Kidney (tissue), 13 donors: ENCODE measurements at regions not wholly inside any gene's neighbourhood (a gene's known extent, or its start where the extent isn't known, plus 50 kb on each side); places are given as distances from the start of the nearest gene placed in this dataset.

Experiments used
- DNase-seq, 5 donors: peaks; one replicate each; pipeline ENCODE4 v3.0.0-alpha.2; 2013 to 2020
- FAIRE-seq: peaks from 2 replicates; lab custom pipeline; 2012; peaks lifted over from hg19 to GRCh38; lab: Jason Lieb, UNC
- H3K27ac ChIP-seq, 2 donors: one replicate each; pipeline ENCODE4 v1.7.0; 2013; ENCODE audit warnings: low read depth in 2 of 2, low read length in 2 of 2, inconsistent platforms in 1 of 2
- H3K27me3 ChIP-seq: one replicate; pipeline ENCODE4 v1.7.1; 2013; ENCODE audit warnings: low read length, inconsistent platforms; ENCODE audit not compliant: control insufficient read depth, insufficient read depth
- H3K36me3 ChIP-seq, 3 donors: one replicate each; pipeline versions ENCODE4 v1.7.0 to v1.7.1; 2013; ENCODE audit warnings: low read length in 3 of 3, control low read depth in 1 of 3, inconsistent platforms in 1 of 3; ENCODE audit not compliant: insufficient read depth in 3 of 3, control insufficient read depth in 2 of 3
- H3K4me1 ChIP-seq, 3 donors: one replicate each; pipeline versions ENCODE4 v1.7.0 to v1.7.1; 2013; ENCODE audit warnings: low read length in 3 of 3, inconsistent platforms in 1 of 3, low read depth in 1 of 3; ENCODE audit not compliant: control insufficient read depth in 2 of 3, insufficient read depth in 2 of 3
- H3K4me3 ChIP-seq, 3 donors: one replicate each; pipeline versions ENCODE4 v1.7.0 to v1.8.1; 2013; ENCODE audit warnings: low read length in 3 of 3, control low read depth in 1 of 3, inconsistent platforms in 1 of 3
- H3K9ac ChIP-seq, 3 donors: one replicate each; pipeline versions ENCODE4 v1.7.0 to v1.7.1; 2013; ENCODE audit warnings: low read length in 3 of 3, control low read depth in 1 of 3, inconsistent platforms in 1 of 3
- H3K9me3 ChIP-seq, 3 donors: one replicate each; pipeline versions ENCODE4 v1.7.0 to v1.7.1; 2013; ENCODE audit warnings: low read length in 3 of 3, control low read depth in 1 of 3, inconsistent platforms in 1 of 3; ENCODE audit not compliant: control insufficient read depth in 2 of 3, insufficient read depth in 1 of 3
- intact Hi-C: fragments of 100-400 bp; cut with DNase I; formaldehyde crosslinking; loops from one replicate; pipeline ENCODE4 v1.11.1; 2022
- TF ChIP-seq, protein P1 (sequence below): IDR thresholded peaks from 3 replicates; pipeline ENCODE4 v1.5.1; 2012; ENCODE audit warnings: mild to moderate bottlenecking, moderate library complexity, borderline replicate concordance; ENCODE audit not compliant: insufficient read depth; ENCODE audit errors: extremely low read depth
- donor health status: control.
- donor health status: control.
- donor health status: control.
- donor health status: control.
- donor health status: control.
- donor health status: DM: yes; HTN: yes; CAD: no.
- donor health status: Normal renal cell carcinoma (clear cell type).

DNA sequence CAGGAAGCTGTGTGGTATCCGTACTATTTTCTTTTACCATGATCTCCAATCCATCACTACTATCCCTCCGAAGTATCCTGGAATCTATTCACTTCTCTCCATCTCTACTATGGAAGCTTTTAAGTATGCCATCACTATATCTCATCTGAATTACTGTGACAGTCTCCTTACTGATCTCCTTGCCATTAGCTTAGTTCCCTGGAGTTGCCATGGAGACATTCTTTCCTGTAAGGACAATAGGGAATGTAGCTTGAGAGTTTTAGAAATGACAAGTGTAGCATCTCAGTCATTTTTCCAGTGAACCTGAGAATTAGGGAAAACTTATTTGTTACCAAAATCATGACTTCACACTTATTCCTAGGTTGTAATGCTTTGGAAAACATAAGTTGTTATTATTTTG lies 86.3 kb downstream of the HPGD start:
- H3K36me3 ChIP-seq: no peaks in the 10 kb centered on the region
- intact Hi-C loops: no loop called here
- H3K4me1 ChIP-seq: no peaks in the 10 kb centered on the region
- H3K4me3 ChIP-seq: no peak overlapping the region
- H3K27ac ChIP-seq: no peak overlapping the region
- FAIRE-seq (no peak), DNase-seq (no peak)
- H3K27me3 ChIP-seq: no peaks in the 10 kb centered on the region
- H3K9ac ChIP-seq: no peak overlapping the region
- TF ChIP-seq, protein P1, sequence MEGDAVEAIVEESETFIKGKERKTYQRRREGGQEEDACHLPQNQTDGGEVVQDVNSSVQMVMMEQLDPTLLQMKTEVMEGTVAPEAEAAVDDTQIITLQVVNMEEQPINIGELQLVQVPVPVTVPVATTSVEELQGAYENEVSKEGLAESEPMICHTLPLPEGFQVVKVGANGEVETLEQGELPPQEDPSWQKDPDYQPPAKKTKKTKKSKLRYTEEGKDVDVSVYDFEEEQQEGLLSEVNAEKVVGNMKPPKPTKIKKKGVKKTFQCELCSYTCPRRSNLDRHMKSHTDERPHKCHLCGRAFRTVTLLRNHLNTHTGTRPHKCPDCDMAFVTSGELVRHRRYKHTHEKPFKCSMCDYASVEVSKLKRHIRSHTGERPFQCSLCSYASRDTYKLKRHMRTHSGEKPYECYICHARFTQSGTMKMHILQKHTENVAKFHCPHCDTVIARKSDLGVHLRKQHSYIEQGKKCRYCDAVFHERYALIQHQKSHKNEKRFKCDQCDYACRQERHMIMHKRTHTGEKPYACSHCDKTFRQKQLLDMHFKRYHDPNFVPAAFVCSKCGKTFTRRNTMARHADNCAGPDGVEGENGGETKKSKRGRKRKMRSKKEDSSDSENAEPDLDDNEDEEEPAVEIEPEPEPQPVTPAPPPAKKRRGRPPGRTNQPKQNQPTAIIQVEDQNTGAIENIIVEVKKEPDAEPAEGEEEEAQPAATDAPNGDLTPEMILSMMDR: no peak
- no peaks in the 10 kb centered on the region for H3K9me3 ChIP-seq

DNA sequence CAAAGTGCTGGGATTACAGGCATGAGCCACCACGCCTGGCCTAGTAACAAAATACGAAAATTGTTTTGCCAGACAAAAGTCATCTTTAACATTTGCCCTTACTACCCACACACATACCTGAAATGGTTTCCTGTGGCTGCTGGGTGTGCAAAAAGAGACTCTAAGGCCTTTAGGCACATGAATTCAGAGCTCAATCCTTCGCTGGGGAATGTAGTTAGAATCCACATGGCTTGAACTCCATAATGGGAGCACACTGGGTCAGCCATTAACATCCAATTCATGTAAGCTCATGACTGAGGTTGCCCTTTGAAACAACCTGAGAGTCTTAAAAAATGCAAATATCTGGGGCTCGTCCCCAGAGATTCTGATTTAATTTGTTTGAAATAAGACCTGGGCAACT lies 87.8 kb downstream of the HPGD start:
- FAIRE-seq: no peak
- Histone ChIP-seq H3K9me3 (no peaks in the 10 kb centered on the region), H3K27me3 (no peaks in the 10 kb centered on the region), H3K4me3 (no peak overlapping the region), H3K9ac (no peak overlapping the region), H3K4me1 (no peaks in the 10 kb centered on the region), H3K27ac (no peak overlapping the region), H3K36me3 (no peaks in the 10 kb centered on the region)
- intact Hi-C loops: no loop called here
- TF ChIP-seq, protein P1: no peak
- no peak for DNase-seq

DNA sequence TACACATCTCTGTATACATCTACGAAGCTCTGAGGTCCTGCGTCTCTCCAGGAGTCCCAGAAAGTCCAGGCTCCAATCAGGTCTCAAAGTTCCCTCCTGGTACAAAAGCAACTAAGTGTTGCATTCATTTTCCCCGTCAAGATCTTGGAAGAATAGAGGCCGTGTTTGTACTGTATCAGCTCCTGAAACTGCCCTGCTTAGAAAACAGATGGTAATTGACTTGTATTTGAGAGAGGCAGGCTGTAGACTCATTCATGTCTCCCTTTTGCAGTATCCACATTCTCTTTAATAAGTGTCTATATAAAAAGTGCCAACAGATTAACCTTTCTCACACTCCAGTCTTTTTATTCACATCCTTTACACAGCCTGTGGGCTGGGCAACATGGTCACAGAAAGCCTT lies 91.7 kb downstream of the HPGD start:
- Histone ChIP-seq H3K9ac (no peak overlapping the region), H3K36me3 (no peaks in the 10 kb centered on the region), H3K4me1 (no peaks in the 10 kb centered on the region), H3K9me3 (no peaks in the 10 kb centered on the region), H3K4me3 (no peak overlapping the region), H3K27me3 (no peaks in the 10 kb centered on the region), H3K27ac (no peak overlapping the region)
- DNase-seq: no peak
- TF ChIP-seq, protein P1: no peak
- no peak for FAIRE-seq
- intact Hi-C loops: no loop called here

DNA sequence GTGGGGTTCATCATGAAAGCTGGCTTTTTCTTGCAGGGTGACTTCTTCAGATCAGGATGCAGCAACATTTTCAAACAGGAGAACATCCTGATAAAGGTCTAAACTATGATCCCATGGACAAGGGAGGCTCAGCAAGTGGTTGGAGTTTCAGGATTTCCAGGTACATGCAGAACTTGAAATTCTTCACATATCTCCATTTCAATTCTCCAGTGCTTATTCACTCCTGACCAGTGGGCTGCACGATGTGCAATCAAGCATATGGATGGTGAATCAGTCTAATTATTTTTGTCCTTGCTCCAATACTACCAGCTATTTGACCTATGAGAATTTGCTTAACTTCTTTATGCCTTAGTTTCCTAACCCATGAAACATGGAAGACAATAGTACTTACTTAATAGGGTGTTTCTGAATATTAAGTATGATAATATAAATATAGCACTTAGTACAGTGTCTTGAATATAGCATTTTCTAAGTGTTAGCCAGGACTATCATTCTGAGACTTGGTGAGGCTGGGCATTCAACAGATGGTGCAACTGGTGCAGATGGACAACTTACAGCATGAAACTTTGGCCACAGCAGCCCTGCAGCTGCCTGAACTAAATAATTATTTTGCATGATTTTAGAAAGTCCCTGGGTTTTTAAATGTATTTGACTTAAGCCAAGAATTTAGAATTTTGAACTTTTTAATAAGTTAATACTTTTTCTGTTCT lies 92.4 kb downstream of the HPGD start:
- no peak for FAIRE-seq
- DNase-seq: no peak
- H3K9me3 ChIP-seq: no peaks in the 10 kb centered on the region
- no peaks in the 10 kb centered on the region for H3K27me3 ChIP-seq
- H3K27ac ChIP-seq: no peak overlapping the region
- H3K4me1 ChIP-seq: no peaks in the 10 kb centered on the region
- TF ChIP-seq, protein P1: no peak
- no peak overlapping the region for H3K9ac ChIP-seq
- intact Hi-C loops: no loop called here
- no peak overlapping the region for H3K4me3 ChIP-seq
- H3K36me3 ChIP-seq: no peaks in the 10 kb centered on the region
